HUDEP-2 (cell line): ENCODE measurements at regions not wholly inside any gene's neighbourhood (a gene's known extent, or its start where the extent isn't known, plus 50 kb on each side); places are given as distances from the start of the nearest gene placed in this dataset.
"Not testable (repeated sequence)": the region's sequence is repeated elsewhere in the genome, so short reads cannot be mapped to it uniquely, and the experiment has no call there.

ENCODE experiments used
- DNase-seq, 76 experiments: peaks; one replicate each; lab custom pipeline; 2025; ENCODE audit not compliant: unreplicated experiment in 76 of 76; lab: John Stamatoyannopoulos, UW

DNA sequence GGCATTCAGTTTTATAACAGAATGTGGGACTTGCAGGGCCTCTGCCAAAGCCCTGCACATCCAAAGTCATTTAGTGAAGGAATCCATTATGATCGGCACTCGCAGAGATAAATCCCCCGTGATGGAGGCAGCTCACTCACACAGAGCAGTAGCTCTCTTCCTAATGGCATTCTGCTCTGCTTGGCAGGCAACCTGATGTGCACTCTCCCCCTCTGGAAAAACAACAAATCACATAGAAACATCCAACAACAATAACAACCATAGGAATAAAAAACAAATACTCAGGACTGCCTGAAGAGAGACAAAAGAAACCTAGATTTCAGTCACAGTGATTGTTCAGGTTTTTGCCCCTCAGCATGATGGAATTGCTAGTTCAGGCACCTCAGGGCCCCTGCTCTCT, 59.7 kb downstream of the NAA11 start:
- no peak for DNase-seq

- DNase-seq: no peak
These were observed 66.6 kb downstream of the NAA11 start for GRCh38 chr4:79259242-79259641.

DNA sequence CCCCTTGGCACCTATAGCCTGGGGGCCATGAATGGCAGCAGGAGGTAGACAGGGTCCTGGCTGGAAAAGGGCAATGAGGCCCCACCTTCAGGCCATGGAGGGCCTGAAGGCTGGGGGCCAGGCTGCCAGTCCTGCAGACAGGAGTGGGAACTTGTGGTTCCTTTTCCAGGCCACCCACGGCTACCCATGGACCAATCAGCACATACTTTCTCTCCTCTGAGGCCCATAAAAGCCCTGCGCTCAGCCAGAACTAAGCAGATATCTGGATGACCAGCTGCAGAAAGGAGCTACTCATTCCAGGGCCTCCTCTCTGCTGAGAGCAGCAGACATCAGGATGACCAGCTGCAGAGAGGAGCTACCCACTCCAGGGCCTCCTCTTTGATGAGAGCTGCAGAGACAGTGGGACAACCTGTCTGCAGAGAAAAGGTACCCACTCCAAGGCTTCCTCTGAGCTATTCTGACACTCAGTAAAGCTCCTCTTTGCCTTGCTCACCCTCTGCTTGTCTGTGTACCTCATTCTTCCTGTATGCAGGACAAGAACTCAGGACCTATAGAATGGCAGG, 67.2 kb downstream of the NAA11 start:
- no peak for DNase-seq

DNA sequence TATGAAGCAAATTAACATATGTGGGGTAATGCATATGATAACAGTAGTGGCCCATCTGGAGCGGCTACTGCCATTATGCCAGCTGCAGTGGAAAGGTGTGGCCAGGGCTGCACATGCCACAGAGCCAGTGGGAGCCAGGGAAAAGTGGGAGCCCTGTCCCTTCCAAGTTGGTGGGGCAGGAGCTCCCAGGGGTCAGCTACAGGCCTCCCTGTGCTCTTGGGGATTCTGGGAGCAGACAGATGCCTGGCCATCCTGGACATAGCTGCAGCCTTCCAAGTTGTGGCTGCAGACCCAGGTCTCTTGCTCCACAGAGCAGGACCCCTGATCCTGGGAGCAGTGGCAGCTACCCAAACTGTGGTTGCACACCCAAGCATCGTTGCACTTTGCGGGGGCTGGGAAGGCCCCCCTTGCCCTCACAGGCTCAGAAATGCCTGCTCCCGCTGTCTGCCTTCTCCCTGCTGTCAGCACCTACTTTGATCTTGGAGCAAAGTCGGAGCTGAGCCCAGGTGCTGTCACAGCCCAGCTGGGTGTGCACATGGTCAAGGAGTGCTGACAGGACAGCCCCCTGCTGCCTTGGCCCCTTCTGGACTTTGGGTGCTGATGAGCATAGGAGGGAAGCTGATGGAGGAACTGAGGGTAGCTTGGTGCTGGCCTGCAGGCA, 67.8 kb downstream of the NAA11 start:
- no peak for DNase-seq

DNA sequence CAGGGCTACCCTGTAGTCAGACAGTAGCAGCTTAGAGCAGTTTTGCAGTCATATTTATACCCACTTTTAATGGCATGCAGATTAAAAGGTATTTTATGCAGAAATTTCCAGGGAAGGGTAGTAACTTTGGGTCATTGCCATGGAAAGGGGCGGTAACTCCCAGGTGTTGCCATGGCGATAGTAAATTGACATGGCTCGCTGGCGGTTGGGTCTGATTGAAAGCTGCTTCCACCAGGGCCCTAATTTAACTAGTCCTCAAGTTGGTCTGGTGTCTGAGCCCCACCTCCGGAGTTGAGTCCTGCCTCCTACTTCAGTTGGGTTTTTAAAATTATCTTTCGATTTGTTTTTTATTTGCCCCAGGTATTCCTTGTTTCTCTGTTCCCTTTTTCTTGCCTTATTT, 70.1 kb downstream of the NAA11 start:
- DNase-seq: no peak

- no peak for DNase-seq
These were observed 71.9 kb downstream of the NAA11 start for GRCh38 chr4:79253924-79254323.

DNA sequence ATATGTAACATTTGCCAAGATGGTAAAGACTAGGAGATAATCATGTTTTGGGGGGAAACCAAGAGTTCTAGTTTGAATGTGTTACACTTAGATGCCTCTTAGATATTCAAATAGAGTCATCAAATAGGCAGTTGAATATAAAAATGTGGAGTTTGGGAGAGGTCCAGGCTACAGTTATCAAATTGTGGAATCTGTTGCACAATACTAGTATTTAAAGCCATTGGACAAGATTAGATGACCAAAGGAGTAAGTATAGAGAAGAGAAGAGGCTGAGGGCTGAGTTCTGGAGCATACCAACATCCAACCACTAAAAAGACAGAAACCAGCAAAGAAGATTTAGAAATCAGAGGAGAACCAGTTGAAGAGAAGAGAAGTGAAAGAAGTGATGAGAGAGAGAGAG, 72.7 kb downstream of the NAA11 start:
- no peak for DNase-seq

- no peak for DNase-seq
These were observed 75.0 kb downstream of the NAA11 start for GRCh38 chr4:79250887-79251286.

GRCh38 chr4:79249881-79250503, 75.9 kb downstream of the NAA11 start:
- no peak for DNase-seq

- no peak for DNase-seq
These were observed 77.3 kb downstream of the NAA11 start for GRCh38 chr4:79248610-79249009.

- no peak for DNase-seq
These were observed 78.0 kb downstream of the NAA11 start for GRCh38 chr4:79247695-79248394.

GRCh38 chr4:79245200-79245940, 80.5 kb downstream of the NAA11 start:
- DNase-seq: not testable (repeated sequence)

- peak in 6 of 76 experiments; percentile 0 to 28 (median 2) for DNase-seq
These were observed 84.0 kb downstream of the NAA11 start for GRCh38 chr4:79241846-79242245.

- DNase-seq: no peak
These were observed 88.0 kb downstream of the NAA11 start for GRCh38 chr4:79237851-79238250.

- DNase-seq: no peak
These were observed 89.1 kb downstream of the NAA11 start for GRCh38 chr4:79236785-79237184.

DNA sequence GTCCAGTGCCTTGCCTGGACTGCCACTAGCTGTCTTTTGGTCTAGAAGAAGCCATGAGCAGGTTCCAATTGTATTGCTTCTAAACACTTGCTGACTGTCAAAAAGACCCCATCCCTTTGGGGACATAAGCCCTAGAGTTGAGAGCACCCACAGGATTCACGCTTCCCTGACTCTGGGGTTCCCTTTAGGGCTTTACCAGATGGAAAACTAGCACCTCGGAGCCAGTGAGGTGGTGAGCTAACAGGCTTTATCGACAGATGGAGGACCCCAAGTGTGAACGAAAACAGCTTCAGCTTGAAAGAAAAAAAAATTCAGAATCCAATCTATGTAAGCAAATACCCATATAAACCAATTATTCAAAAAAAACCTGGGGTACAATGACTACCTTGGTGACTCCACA, 90.8 kb downstream of the NAA11 start:
- DNase-seq: no peak

GRCh38 chr4:79233820-79234219, 92.0 kb downstream of the NAA11 start:
- no peak for DNase-seq

- DNase-seq: no peak
These were observed 93.3 kb downstream of the NAA11 start for GRCh38 chr4:79232540-79232939.

GRCh38 chr4:79227860-79228259, 98.0 kb downstream of the NAA11 start:
- no peak for DNase-seq

DNA sequence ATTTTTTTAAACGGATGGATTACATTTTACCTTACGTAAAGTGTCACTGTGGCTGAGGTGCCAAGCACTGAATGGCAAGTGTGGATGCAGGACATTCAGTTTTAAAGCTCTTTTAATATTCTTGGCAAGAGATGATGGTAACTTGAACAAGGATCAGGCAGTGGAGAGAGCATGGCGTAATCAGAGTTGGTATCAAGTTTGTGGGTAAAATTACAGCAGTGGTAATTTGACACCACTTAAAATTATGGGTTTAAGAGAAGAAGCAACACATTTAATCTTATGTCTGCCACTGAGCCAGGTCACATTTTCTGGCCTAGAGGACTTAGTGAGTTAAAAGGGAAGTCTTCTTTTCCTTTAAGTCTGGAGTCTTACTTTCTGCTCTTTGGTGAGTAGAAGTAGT, 100.5 kb downstream of the NAA11 start:
- no peak for DNase-seq

- no peak for DNase-seq
These were observed 101.1 kb downstream of the NAA11 start for GRCh38 chr4:79224777-79225104.
